GM18868 (cell line): ENCODE measurements at regions not wholly inside any gene's neighbourhood (a gene's known extent, or its start where the extent isn't known, plus 50 kb on each side); places are given as distances from the start of the nearest gene placed in this dataset.
"Not testable (repeated sequence)": the region's sequence is repeated elsewhere in the genome, so short reads cannot be mapped to it uniquely, and the experiment has no call there.

Experiments
- ATAC-seq: cut with Tn5 transposase; IDR thresholded peaks from one replicate; pipeline ENCODE4 v1.9.1; 2021; ENCODE audit warnings: mild to moderate bottlenecking, moderate library complexity; ENCODE audit not compliant: unreplicated experiment

DNA sequence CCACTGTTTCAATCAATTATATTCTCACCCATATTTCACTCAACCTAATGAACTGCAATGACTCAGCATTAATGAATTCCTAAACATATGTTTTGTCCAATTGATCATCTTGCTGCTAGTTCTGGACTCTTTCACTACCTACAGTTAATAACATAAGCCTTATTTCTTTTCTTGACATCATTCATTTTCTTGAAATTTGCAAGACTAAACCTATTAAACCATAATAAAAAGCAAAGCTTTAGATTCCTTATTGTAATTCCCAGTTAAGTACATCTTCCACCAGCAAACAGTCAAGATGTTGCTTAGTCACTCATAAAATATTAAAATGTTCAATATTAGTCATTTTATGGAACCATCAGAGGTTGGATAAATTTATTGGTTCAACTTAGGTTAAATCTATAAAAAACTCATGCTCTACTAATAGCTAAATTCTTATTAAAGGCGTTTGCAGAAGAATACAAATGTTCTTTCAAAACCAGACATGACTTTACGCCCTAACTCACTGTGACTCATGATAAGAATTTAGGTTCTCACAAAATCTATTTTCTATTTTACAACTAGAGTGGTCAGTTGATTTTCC is 599.4 kb downstream of the RNF144A start:
- no peak for ATAC-seq

DNA sequence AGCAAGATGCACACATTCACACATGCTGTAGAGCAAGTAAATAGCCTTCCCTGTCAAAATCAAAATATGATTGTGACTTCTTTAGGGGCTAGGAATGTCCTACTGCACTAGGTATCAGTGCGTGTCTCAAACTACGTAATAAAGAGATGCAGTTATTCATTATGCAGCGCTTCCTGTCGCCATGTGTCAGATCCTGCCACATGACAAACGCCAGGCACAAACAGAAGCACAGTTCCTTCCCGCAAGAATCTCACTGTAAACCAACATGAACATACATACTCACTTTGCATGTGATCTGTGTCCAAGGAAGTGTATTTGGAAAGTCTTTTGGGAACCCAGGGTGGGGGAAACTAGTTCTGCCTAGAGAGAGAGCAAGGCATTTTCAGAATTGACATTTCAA is 599.9 kb downstream of the RNF144A start:
- ATAC-seq: no peak

DNA sequence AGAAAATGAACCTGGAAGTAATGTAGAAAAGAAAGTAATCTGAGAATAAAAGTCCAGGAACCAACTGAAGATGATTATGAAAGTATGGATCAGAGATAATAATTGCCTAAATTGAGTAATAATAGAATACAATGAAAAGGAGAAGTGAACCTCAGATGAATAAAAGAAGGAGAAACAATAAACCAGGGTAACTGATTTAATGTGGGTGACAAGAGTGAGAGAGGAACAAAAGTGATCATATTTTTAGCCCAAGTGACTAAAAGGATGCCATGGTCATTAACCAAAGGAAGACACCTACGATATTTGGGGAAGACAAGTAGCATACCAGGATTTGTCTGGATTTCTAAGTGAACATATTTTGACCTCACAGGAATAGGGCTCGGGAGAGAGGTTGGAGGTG is 600.6 kb downstream of the RNF144A start:
- no peak for ATAC-seq

DNA sequence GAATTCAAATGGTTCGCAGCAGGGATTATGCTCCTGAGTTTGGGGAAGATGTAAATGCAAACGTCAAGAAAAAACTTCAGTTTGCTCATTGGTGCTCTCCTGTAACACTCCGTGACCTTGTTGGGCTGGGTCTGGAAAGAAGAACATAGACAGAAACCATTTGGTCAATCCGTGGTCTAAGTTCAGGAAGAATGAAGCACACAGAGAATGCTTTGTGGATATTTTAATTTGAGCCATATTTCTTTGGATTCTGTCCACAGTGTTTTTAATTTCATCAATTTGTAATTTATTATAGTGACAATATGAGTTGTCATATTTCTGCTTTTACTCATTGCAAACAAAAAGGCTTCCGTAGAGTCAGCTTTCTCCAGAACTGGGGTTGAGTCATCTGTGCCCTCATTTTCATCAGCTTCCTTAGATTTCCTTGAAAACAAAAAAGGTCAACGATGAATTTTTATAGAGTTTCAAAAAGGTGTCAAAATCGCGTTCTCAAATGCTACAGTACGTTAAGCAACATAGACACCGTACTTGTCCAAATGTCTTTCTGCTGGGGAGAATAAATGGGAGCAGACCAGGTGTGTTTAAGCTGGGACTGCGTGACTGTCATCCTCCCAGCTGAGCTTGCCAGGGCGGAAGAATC is 606.4 kb downstream of the RNF144A start:
- no peak for ATAC-seq

DNA sequence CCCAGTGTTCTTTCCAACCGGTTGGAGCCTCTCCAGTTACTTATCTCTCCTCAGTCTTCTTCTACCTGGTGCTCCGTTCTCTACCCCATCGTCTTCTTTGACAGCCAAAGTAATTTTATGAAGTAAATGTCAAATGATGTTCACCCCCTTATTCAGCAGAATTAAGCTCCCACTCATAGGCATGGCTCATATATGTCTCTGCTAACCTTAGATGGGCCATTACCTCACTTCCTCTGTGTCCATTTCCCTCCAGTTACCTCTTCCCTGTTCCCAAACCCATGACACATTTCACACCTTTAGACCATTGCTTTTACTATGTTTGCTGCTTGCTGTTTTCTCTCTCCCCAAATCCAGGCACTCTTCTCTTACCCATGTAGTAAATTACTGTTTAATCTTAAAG is 607.0 kb downstream of the RNF144A start:
- no peak for ATAC-seq

DNA sequence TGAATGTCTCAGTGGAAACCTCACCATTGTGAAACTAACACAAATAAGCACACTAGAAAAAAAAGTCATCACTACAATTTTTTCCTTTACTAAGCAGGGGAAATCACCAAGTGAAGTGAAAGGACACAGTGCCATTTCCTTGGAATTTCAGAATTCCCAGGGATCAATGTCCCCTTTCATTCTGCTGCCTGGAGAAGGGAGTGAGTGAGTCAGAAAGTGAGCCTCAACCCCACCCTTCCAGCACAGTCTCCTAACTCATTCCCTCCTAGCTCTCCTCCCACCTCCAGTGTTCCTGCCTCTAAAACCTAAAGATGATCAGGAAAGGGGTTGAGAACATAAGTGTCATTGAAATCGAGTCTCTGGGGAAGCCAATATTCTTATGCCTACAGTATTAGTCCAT is 608.5 kb downstream of the RNF144A start:
- no peak for ATAC-seq

DNA sequence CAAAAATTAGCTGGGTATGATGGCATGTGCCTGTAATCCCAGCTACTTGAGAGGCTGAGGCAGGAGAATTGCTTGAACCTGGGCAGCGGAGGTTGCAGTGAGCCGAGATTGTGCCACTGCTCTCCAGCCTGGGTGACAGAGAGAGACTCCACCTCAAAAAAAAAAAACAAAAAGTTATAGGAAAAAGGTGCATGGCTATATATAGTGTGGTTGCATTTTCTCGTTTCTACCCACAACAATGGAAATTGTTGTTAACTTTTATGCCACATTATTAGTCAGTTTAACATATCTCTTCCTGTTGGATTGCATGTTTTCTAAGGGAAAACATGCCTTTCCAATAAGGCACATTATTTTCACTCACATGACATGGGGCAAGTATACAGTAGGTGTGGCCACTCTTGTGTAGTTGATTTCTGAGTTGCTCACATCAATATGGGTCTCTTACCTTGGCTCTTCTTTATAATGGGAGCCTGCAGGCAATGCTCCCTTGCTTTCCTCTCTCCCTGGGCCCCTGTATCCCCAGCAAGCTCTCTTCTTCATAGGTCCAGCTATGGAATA is 610.0 kb downstream of the RNF144A start:
- no peak for ATAC-seq

DNA sequence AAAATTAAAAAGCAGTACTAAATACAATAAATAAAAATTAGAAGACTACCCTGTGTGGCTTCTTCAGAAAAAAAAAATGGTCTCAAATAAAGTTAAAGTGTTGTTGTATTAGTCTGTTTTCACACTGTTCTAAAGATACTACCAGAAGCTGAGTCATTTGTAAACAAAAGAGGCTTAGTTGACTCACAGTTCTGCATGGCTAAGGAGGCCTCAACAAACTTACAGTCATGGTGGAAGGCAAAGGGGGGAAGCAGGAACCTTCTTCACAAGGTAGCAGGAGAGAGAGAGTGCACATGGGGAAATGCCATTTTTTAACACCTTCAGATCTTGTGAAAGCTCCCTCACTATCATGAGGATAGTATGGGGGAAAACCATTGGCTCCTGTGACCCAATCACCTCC is 612.8 kb downstream of the RNF144A start:
- ATAC-seq: no peak

DNA sequence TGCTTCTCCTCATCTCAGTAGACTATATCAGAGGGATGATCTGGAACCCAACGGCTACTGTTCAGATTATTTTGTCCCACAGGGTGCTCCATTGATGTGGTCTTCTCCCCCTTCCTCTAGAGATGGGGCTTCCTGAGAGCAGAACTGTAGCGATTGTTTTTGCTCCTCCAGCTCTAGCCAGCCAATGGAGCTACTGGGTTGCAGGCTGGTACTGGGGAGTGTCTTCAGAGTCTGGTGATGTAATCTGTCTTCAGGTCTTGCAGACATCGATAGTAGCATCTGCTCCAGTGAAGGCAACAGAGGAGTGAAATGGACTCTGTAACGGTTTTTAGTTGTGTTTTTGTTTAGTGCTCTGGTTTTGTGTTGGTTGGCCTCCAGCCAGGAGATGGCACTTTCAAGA is 621.9 kb downstream of the RNF144A start:
- ATAC-seq: no peak

DNA sequence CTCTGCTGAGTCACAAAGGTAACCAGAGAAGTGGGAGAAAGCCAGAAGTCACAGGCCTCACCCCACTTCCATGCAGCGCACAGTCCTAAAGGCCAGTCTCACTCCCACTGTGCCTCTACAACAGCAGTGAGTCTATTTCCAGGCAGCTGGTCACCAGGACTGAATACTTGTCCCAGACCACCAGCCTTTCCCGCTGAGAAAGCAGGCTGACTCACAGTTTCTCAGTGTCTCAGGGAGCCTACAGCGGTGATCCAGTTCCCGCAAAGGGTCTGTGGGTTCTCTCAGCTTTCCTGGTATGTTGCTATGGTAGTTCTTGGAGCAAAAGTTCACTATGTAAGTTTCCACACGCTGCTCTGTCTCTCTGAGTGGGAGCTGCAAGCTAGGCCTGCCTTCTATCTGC is 622.5 kb downstream of the RNF144A start:
- ATAC-seq: no peak

DNA sequence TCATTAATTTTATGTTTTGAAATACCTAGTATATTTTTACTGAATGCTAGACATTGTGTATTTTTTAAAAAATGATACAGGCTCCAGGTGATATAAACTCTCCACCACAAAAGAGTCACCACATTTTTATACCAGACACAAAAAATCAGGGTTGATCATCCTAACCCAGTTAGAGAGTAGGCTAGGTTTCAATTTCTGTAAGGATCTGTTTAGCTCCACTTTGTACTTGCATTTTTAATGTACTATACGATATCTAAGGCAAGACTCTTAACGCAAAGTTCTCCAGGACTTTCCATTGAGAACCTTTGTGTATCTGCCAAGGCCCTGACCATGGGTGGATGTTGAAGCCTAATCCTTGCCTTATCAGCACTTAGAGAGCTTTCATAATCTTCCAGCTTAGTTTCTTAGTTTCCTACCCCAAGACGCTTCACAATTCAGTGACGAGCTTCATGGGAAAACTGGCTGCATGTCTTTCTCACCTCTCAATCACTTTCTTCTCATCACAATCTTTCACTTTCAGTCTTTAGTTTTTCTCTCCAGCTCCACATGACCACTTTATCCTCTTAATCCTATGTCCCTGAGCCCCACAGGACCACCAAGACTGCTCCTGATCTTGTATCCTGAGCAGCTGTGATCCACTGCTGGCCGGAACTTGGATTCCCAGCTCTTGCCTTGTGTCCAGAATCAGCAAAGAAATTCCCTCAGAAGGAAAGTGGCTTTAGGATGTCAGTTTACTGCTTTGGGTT is 635.8 kb downstream of the RNF144A start:
- no peak for ATAC-seq

DNA sequence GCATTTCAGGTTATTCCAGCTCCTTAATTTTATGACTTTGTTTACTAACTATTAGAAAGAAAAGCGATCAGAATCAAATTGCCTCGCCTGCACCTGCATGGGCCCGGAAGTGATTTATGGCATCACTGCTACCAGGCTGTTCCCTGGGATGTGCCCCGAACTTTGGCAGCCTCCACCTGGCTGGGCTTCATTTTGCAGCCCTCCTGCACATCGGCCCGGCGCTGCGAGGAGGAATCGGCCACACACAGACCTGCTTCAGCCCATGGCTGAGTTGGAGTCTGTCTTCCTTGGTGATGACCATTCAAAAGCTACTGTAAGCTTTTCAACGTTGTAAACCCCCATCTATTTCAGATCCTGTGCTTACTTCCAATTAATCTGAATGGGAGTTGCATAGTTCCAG is 638.0 kb downstream of the RNF144A start:
- ATAC-seq: no peak

DNA sequence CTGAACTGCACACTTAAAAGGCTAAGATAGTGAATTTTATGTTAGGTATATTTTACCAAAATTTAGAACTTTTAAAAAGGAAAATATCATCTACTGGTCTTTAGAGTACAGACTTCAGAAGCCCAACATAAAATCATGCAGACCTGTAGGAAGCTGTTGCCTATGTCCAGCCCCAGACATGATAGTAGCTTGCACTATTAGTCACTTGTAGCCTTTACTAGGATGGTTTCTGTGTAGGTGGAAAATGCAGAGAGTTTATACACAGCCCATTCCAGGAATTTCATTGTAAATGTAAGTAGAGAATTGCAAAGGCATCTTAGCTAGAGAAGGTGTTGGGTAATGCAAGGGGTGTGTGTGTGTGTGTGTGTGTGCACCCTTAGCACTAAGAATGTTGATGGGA is 640.2 kb downstream of the RNF144A start:
- ATAC-seq: no peak

DNA sequence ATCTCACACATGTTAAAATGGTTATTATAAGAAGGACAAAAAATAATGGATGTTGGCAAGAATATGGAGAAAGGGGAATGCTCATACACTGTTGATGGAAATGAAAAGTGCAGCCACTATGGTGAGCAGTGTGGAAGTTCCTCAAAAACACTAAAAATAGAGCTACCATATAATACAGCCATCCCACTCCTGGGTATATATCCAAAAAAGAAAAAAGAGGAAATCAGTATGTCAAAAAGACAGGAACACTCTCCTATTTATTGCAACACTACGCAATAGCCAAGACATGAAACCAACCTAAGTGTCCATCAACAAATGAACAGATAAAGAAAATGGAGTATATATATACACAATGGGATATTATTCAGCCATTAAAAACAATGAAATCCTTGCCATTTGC is 642.6 kb downstream of the RNF144A start:
- no peak for ATAC-seq

DNA sequence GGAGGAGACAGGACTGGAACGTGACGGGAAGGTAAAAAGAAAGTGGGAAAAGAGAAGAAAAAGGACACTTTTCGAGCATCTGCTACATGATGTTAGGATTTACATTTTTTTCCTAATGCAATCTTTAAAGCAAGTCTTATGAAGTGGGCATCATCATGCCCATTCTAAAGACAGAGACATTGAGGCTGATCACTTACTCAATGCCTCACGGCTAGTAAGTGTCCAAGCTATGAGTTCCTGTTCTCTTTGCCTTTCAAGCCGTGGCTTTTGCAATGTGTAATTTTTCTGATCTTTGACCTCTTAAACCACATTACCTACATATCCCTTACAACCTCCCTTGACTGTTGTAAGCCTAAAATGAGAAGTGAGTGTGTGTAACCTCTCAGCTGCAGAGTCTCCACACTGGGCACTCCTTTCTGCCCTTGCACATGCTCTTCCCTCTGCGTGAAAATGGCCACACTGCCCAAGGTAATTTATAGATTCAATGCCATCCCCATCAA is 649.2 kb downstream of the RNF144A start:
- ATAC-seq: no peak

DNA sequence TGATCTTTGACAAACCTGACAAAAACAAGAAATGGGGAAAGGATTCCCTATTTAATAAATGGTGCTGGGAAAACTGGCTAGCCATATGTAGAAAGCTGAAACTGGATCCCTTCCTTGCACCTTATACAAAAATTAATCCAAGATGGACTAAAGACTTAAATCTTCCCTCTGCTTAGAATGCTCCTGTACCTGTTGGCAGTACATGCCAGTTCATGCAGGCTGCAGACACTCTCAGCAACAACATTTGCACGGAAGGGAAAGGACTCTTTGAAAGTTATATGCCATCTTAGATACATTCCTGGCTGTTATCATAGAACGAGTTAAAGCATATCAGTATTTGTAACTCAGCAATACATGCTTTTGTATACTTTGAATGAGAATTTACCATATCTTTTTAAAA is 649.9 kb downstream of the RNF144A start:
- ATAC-seq: not testable (repeated sequence)

DNA sequence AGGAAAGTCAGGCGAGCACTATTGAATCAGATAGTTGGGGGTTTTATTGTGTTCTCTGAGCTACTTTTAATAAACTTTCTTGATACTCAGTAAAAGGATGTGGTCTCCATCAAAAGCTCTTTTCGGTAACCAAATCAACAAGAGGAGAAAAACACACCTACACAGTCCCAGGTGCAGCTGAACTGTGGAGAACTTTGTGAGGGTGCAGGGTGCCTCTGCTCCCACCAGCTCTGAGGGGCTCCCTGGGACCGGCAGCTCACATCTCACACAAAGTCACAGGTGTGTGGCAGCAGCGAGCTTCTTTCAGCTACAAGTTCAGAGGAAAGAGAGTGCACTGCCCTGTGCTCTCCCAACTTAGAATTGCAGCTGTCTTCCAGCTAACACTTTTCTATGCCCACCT is 650.4 kb downstream of the RNF144A start:
- ATAC-seq: no peak

DNA sequence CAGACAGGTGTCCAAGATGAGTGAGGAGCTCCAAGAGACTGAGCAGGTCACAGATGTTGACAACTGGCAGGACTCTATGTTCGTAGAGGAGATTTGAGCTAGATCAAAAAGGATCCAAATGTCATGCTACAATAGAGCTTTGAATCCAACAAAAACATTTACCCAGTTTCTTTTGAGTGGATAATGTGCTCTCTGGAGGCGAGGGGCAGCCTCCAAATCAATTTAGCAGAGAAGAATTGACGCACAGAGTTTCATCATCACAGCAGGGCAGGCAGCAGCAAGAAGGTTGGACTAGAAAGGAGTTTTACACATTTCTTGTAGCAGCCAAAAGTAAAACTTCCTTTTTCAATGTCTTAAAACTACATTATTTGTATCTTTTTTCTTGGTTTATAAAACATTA is 653.0 kb downstream of the RNF144A start:
- ATAC-seq: no peak

DNA sequence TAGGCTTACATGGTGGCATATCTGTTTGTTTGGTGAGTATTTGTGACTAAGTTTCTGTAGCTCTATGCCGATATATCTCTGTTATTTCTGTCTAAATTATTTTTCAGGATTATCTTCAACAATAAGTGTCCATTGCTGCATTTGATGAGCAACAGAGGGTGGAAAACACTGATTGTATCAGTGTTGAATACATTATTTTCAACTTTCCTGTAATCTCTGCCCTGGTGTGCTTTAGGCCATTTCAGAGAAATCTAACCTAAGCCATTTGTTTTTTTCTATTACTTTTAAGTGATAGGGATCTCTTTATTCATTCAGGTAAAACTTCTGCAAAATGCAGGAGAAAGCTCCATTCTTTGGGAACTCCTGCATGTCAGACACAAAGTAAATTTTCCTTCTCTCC is 654.5 kb downstream of the RNF144A start:
- ATAC-seq: no peak

DNA sequence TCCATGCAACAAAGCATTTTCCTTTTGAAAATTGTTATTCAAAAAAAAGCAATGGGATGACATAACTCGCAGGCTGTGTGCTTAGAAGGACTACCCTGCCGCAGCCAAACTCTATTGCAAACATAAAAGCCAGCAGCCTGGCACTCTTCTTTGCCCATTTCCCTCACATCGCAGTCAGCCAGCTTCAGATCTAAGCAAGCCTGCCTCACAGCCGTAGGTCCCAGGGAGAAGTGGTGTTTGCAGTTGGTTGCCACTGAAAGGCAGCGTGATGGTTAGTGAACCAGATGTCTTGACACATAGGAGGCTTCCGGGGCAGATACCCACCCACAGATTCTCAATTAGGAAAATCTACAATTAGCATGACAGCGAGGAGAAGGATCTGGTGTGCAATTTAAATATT is 655.2 kb downstream of the RNF144A start:
- no peak for ATAC-seq

DNA sequence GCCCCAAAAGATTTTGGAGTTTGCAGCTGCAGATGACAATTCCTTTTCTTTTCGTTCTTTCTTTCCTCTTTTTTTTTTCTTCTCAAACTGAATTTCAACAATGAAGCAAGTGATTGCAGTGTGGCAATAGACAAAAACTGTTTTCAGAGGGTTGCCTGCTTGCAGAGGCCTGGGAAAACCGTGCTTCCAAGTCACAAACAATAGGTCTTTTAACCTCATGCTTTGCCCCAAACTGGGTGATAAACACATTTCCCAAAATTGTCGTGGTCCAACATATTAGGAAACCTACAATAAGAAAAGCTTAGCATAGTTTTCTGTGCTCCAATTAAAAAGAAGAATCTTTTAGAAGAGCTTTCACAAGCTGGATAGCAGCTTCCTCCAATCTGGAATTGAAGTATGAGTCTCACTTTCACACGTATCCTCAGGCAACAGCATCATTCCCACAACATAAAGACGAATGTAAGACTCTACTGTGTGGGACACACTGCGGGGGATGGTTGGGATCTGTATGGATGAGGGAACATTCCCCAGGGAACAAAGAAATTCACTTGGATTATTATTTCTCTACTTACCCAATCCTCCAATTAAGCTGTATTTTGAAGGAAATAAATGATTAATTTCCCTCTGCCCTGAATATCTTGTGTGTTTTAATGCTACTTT is 656.1 kb downstream of the RNF144A start:
- ATAC-seq: no peak
